Osteoblast (primary cell): ENCODE measurements at regions not wholly inside any gene's neighbourhood (a gene's known extent, or its start where the extent isn't known, plus 50 kb on each side); places are given as distances from the start of the nearest gene placed in this dataset.
A peak's percentile ranks its signal among the peaks of the same experiment; 100 is the strongest.

ENCODE experiments used
- DNase-seq: peaks from one replicate; pipeline ENCODE4 v3.0.0; 2011; ENCODE audit warnings: low spot score, mixed read lengths; ENCODE audit not compliant: insufficient read length; ENCODE audit errors: missing footprints
- H2AFZ ChIP-seq: 2 replicates; pipeline ENCODE4 v1.6.0; 2011; ENCODE audit warnings: mild to moderate bottlenecking, low read length
- H3K27ac ChIP-seq: 2 replicates; pipeline ENCODE4 v1.5.1; 2011; ENCODE audit warnings: mild to moderate bottlenecking, low read depth, low read length, moderate library complexity
- H3K27me3 ChIP-seq: 2 replicates; pipeline ENCODE4 v1.6.0; 2012; ENCODE audit warnings: mild to moderate bottlenecking, control low read depth, inconsistent platforms, low read length, moderate library complexity; ENCODE audit not compliant: insufficient read depth
- H3K36me3 ChIP-seq: 2 replicates; pipeline ENCODE4 v1.5.1; 2011; ENCODE audit warnings: mild to moderate bottlenecking, low read length, control low read depth, moderate library complexity; ENCODE audit not compliant: insufficient read depth
- H3K4me1 ChIP-seq: 2 replicates; pipeline ENCODE4 v1.5.1; 2011; ENCODE audit warnings: mild to moderate bottlenecking, low read length, control low read depth, moderate library complexity; ENCODE audit not compliant: insufficient read depth
- H3K4me2 ChIP-seq: 2 replicates; pipeline ENCODE4 v1.6.0; 2011; ENCODE audit warnings: mild to moderate bottlenecking, low read length; ENCODE audit not compliant: insufficient read depth
- H3K4me3 ChIP-seq: fragments of 200-600 bp; sonication (generic); 3 replicates; pipeline ENCODE4 v1.5.1; 2012; ENCODE audit warnings: mild to moderate bottlenecking, low read length, inconsistent platforms; ENCODE audit not compliant: insufficient read depth
- H3K79me2 ChIP-seq: 2 replicates; pipeline ENCODE4 v1.6.0; 2012; ENCODE audit warnings: mild to moderate bottlenecking, low read length, control low read depth, inconsistent platforms; ENCODE audit not compliant: insufficient read depth
- H3K9me3 ChIP-seq: 2 replicates; pipeline ENCODE4 v1.5.1; 2011; ENCODE audit warnings: low read depth, low read length, control low read depth
- H4K20me1 ChIP-seq: 2 replicates; pipeline ENCODE4 v1.6.0; 2012; ENCODE audit warnings: mild to moderate bottlenecking, low read length, control low read depth; ENCODE audit not compliant: insufficient read depth
- CTCF ChIP-seq: IDR thresholded peaks from 2 replicates; pipeline ENCODE4 v1.5.1; 2011; ENCODE audit warnings: mild to moderate bottlenecking, low read depth, low read length, moderate library complexity; ENCODE audit errors: extremely low read depth

GRCh38 chr13:76764429-76764828, 121.8 kb downstream of the KCTD12 start:
- no peaks in the 10 kb centered on the region for H3K36me3 ChIP-seq
- DNase-seq, result no peak
- no peak for TF ChIP-seq CTCF
- H4K20me1 ChIP-seq, result no peaks in the 10 kb centered on the region
- H3K4me2 ChIP-seq, result no peak overlapping the region
- H3K27ac ChIP-seq, result no peak overlapping the region
- peaks cover 3% of the 10 kb centered on the region for H3K27me3 ChIP-seq
- peaks cover 1% of the 10 kb centered on the region for H3K4me1 ChIP-seq
- H3K79me2 ChIP-seq, result no peaks in the 10 kb centered on the region
- no peaks in the 10 kb centered on the region for H3K9me3 ChIP-seq
- peak overlapping the region; percentile 17 for H2AFZ ChIP-seq
- no peak overlapping the region for H3K4me3 ChIP-seq

GRCh38 chr13:76762721-76763120, 123.5 kb downstream of the KCTD12 start:
- H3K36me3 ChIP-seq, result no peaks in the 10 kb centered on the region
- H3K79me2 ChIP-seq, result no peaks in the 10 kb centered on the region
- no peak for TF ChIP-seq CTCF
- DNase-seq, result no peak
- no peaks in the 10 kb centered on the region for H4K20me1 ChIP-seq
- H2AFZ ChIP-seq, result peak overlapping the region; percentile 37
- no peak overlapping the region for H3K4me3 ChIP-seq
- H3K27me3 ChIP-seq, result no peaks in the 10 kb centered on the region
- H3K4me2 ChIP-seq, result no peak overlapping the region
- H3K4me1 ChIP-seq, result no peaks in the 10 kb centered on the region
- H3K9me3 ChIP-seq, result no peaks in the 10 kb centered on the region
- H3K27ac ChIP-seq, result no peak overlapping the region

GRCh38 chr13:76759877-76760276, 126.3 kb downstream of the KCTD12 start:
- no peak overlapping the region for H3K4me2 ChIP-seq
- H3K27me3 ChIP-seq, result no peaks in the 10 kb centered on the region
- DNase-seq, result no peak
- no peaks in the 10 kb centered on the region for H3K36me3 ChIP-seq
- no peaks in the 10 kb centered on the region for H4K20me1 ChIP-seq
- TF ChIP-seq CTCF, result no peak
- no peaks in the 10 kb centered on the region for H3K79me2 ChIP-seq
- no peak overlapping the region for H2AFZ ChIP-seq
- no peak overlapping the region for H3K27ac ChIP-seq
- H3K4me1 ChIP-seq, result no peaks in the 10 kb centered on the region
- H3K4me3 ChIP-seq, result no peak overlapping the region
- no peaks in the 10 kb centered on the region for H3K9me3 ChIP-seq

GRCh38 chr13:76758738-76759137, 127.5 kb downstream of the KCTD12 start:
- no peak overlapping the region for H2AFZ ChIP-seq
- no peak for DNase-seq
- H3K4me2 ChIP-seq, result no peak overlapping the region
- H3K79me2 ChIP-seq, result no peaks in the 10 kb centered on the region
- no peaks in the 10 kb centered on the region for H4K20me1 ChIP-seq
- no peaks in the 10 kb centered on the region for H3K4me1 ChIP-seq
- no peak overlapping the region for H3K27ac ChIP-seq
- TF ChIP-seq CTCF, result no peak
- no peaks in the 10 kb centered on the region for H3K36me3 ChIP-seq
- H3K4me3 ChIP-seq, result no peak overlapping the region
- no peaks in the 10 kb centered on the region for H3K9me3 ChIP-seq
- no peaks in the 10 kb centered on the region for H3K27me3 ChIP-seq
